CD4-positive, alpha-beta T cell treated with Interleukin-6 for 4 hours (primary cell): ENCODE measurements at regions not wholly inside any gene's neighbourhood (a gene's known extent, or its start where the extent isn't known, plus 50 kb on each side); places are given as distances from the start of the nearest gene placed in this dataset.
"Not testable (repeated sequence)": the region's sequence is repeated elsewhere in the genome, so short reads cannot be mapped to it uniquely, and the experiment has no call there.

Source experiments
- DNase-seq: peaks from one replicate; pipeline ENCODE4 v3.0.0-alpha.2; 2020; ENCODE audit warnings: mixed read lengths

- DNase-seq = not testable (repeated sequence)
Observed at GRCh38 chr9:64813072-64813471, 471.9 kb downstream of the FOXD4L5 start.

- DNase-seq = not testable (repeated sequence)
Observed at GRCh38 chr9:64778667-64779066, 506.3 kb downstream of the FOXD4L5 start.

- DNase-seq = not testable (repeated sequence)
Observed at GRCh38 chr9:64776269-64776668, 508.7 kb downstream of the FOXD4L5 start.

DNA sequence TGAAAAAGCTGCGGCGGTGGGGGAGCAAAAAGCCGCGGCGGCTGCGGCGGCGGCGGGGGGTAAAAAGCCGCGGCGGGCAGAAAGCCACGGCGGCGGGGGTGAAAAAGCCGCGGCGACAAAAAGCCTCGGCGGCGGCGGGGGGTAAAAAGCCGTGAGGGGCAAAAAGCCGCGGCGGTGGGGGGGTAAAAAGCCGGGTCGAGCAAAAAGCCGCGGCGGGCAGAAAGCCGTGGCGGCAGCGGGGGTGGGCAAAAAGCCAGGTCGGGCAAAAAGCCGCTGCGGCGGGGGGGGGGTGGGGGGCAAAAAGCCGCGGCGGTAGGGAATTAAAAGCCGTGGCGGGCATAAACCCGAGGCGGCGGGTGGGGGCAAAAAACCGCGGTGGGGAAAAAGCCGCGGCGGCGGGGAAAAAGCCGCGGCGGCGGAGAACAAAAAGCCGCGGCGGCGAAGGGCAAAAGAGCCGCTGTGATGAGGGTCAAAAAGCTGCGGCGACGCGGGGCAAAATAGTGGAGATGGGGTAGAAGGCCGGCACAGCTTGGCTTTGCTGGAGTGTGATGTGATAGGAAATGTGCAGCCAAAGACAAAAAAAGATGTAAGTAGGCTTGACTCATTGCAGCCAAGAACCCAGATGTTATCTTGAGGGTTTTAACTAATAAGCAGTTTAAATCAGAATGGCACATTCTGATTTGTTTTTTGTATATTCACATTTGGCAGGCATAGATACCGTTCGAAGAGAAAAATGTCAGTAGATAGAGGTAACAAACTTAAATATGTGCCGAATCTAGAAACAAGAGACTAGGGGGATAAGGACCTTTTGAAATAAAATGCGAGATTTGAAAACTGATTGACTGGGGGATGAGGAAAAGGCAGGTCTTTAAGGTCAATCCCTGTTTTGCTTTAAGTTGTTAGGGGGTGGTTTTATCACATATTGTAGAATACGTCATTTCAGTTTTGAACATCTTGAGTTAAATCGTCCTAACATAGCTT, 509.9 kb downstream of the FOXD4L5 start:
- DNase-seq = peak; percentile 30

GRCh38 chr9:64774004-64774812, 510.8 kb downstream of the FOXD4L5 start:
- DNase-seq = not testable (repeated sequence)

- peak; percentile 34 for DNase-seq
Observed at GRCh38 chr9:64773491-64773931, 511.5 kb downstream of the FOXD4L5 start.

DNA sequence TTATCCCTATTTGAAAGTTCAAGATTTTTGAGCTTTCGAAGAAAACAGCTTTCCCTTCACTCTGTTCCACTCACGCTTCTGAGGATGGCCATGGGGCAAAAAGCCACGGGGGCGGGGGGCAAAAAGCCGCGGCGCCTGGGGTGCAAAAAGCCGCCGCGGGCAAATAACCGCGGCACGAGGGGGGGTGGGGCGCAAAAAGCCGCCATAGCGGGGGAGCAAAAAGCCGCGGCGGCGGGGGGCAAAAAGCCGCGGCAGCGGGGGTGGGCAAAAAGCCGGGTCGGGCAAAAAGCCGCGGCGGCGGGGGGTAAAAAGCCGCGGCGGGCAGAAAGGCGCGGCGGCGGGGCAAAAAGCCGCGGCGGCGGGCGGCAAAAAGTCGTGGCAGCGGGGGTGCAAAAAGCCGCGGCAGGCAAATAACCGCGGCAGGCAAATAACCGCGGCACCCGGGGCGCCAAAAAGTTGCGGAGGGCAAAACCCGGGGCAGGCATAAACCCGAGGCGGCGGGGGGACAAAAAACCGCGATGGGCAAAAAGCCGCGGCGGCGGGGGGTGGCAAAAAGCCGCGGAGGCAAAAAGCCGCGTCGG, 512.2 kb downstream of the FOXD4L5 start:
- DNase-seq = peak; percentile 2

DNA sequence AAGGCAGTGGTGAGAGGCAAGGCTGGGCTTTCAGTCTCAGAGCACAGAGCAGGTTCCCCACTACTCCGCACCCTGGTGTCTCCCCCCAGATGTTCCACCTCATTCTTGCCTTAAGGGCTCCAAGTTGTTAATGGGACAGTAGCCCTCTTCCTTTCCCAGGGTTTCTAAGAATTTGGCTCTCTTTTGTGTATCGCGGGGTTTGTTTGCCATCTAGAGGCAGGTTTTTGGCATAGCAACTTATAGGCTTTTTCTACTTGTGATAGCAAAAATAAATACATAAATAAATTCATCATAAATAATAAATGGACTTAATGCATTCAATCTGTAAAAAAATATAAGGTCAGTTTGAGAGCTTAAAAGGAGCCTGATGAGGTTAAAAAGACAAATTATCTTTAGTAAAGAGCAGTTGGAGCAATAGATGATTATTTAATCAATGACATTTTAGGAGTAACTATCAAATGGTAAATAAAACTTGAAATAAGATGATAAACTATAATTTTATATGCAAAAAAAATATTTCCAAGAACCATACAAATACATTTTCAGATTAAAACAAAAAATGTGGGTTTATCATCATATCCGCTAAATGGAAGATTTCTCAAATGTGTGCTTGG, 512.8 kb downstream of the FOXD4L5 start:
- DNase-seq = not testable (repeated sequence)
